ENCODE measurements at regions not wholly inside any gene's neighbourhood (a gene's known extent, or its start where the extent isn't known, plus 50 kb on each side); places are given as distances from the start of the nearest gene placed in this dataset.
"Not testable (repeated sequence)": the region's sequence is repeated elsewhere in the genome, so short reads cannot be mapped to it uniquely, and the experiment has no call there.

- DNase-seq (ENCODE audit: low read depth); H3K4me3 ChIP-seq (ENCODE audit: low read depth, low read length): not testable (repeated sequence)
Measured at GRCh38 chr12:31162896-31163560, 89.4 kb downstream of the DDX11 start.

GRCh38 chr12:31174293-31174692, 100.6 kb downstream of the DDX11 start:
- not testable (repeated sequence) for H3K27me3 ChIP-seq (ENCODE audit: control insufficient read depth, insufficient read depth, low read length); H3K36me3 ChIP-seq (ENCODE audit: control insufficient read depth, insufficient read depth, low read length); H3K4me3 ChIP-seq (ENCODE audit: low read depth, low read length); DNase-seq (ENCODE audit: low read depth)

More at GRCh38 chr12:31162896-31163560, 89.4 kb downstream of the DDX11 start:
- H3K36me3 ChIP-seq (ENCODE audit: control insufficient read depth, insufficient read depth, low read length); H3K27me3 ChIP-seq (ENCODE audit: control insufficient read depth, insufficient read depth, low read length): not testable (repeated sequence)

GRCh38 chr12:31177514-31177913, 103.9 kb downstream of the DDX11 start:
- not testable (repeated sequence) for H3K36me3 ChIP-seq (ENCODE audit: control insufficient read depth, insufficient read depth, low read length); H3K27me3 ChIP-seq (ENCODE audit: control insufficient read depth, insufficient read depth, low read length); H3K4me3 ChIP-seq (ENCODE audit: low read depth, low read length); DNase-seq (ENCODE audit: low read depth)

GRCh38 chr12:31178875-31179274, 105.2 kb downstream of the DDX11 start:
- H3K27me3 ChIP-seq (ENCODE audit: control insufficient read depth, insufficient read depth, low read length); H3K4me3 ChIP-seq (ENCODE audit: low read depth, low read length); H3K36me3 ChIP-seq (ENCODE audit: control insufficient read depth, insufficient read depth, low read length); DNase-seq (ENCODE audit: low read depth): not testable (repeated sequence)

GRCh38 chr12:31179627-31180237, 106.1 kb downstream of the DDX11 start:
- H3K4me3 ChIP-seq (ENCODE audit: low read depth, low read length); H3K27me3 ChIP-seq (ENCODE audit: control insufficient read depth, insufficient read depth, low read length); H3K36me3 ChIP-seq (ENCODE audit: control insufficient read depth, insufficient read depth, low read length); DNase-seq (ENCODE audit: low read depth): not testable (repeated sequence)

GRCh38 chr12:31182571-31182970, 108.9 kb downstream of the DDX11 start:
- not testable (repeated sequence) for DNase-seq (ENCODE audit: low read depth); H3K27me3 ChIP-seq (ENCODE audit: control insufficient read depth, insufficient read depth, low read length); H3K4me3 ChIP-seq (ENCODE audit: low read depth, low read length); H3K36me3 ChIP-seq (ENCODE audit: control insufficient read depth, insufficient read depth, low read length)

- DNase-seq (ENCODE audit: low read depth), result not testable (repeated sequence)
Measured at GRCh38 chr12:31183107-31183506, 109.4 kb downstream of the DDX11 start.

GRCh38 chr12:31183899-31184298, 110.2 kb downstream of the DDX11 start:
- H3K27me3 ChIP-seq (ENCODE audit: control insufficient read depth, insufficient read depth, low read length); H3K4me3 ChIP-seq (ENCODE audit: low read depth, low read length); DNase-seq (ENCODE audit: low read depth); H3K36me3 ChIP-seq (ENCODE audit: control insufficient read depth, insufficient read depth, low read length): not testable (repeated sequence)

More at GRCh38 chr12:31183107-31183506, 109.4 kb downstream of the DDX11 start:
- not testable (repeated sequence) for H3K27me3 ChIP-seq (ENCODE audit: control insufficient read depth, insufficient read depth, low read length); H3K36me3 ChIP-seq (ENCODE audit: control insufficient read depth, insufficient read depth, low read length); H3K4me3 ChIP-seq (ENCODE audit: low read depth, low read length)

GRCh38 chr12:31184667-31185066, 111.0 kb downstream of the DDX11 start:
- H3K36me3 ChIP-seq (ENCODE audit: control insufficient read depth, insufficient read depth, low read length); DNase-seq (ENCODE audit: low read depth); H3K4me3 ChIP-seq (ENCODE audit: low read depth, low read length); H3K27me3 ChIP-seq (ENCODE audit: control insufficient read depth, insufficient read depth, low read length): not testable (repeated sequence)

- H3K27me3 ChIP-seq (ENCODE audit: control insufficient read depth, insufficient read depth, low read length); H3K4me3 ChIP-seq (ENCODE audit: low read depth, low read length); DNase-seq (ENCODE audit: low read depth); H3K36me3 ChIP-seq (ENCODE audit: control insufficient read depth, insufficient read depth, low read length): not testable (repeated sequence)
Measured at GRCh38 chr12:31192689-31193088, 119.0 kb downstream of the DDX11 start.

- DNase-seq (ENCODE audit: low read depth); H3K4me3 ChIP-seq (ENCODE audit: low read depth, low read length); H3K27me3 ChIP-seq (ENCODE audit: control insufficient read depth, insufficient read depth, low read length); H3K36me3 ChIP-seq (ENCODE audit: control insufficient read depth, insufficient read depth, low read length): not testable (repeated sequence)
Measured at GRCh38 chr12:31195620-31196019, 122.0 kb downstream of the DDX11 start.

GRCh38 chr12:31199476-31199875, 125.8 kb downstream of the DDX11 start:
- H3K4me3 ChIP-seq (ENCODE audit: low read depth, low read length); DNase-seq (ENCODE audit: low read depth); H3K36me3 ChIP-seq (ENCODE audit: control insufficient read depth, insufficient read depth, low read length); H3K27me3 ChIP-seq (ENCODE audit: control insufficient read depth, insufficient read depth, low read length): not testable (repeated sequence)
